ENCODE measurements at regions not wholly inside any gene's neighbourhood (a gene's known extent, or its start where the extent isn't known, plus 50 kb on each side); places are given as distances from the start of the nearest gene placed in this dataset.

DNA sequence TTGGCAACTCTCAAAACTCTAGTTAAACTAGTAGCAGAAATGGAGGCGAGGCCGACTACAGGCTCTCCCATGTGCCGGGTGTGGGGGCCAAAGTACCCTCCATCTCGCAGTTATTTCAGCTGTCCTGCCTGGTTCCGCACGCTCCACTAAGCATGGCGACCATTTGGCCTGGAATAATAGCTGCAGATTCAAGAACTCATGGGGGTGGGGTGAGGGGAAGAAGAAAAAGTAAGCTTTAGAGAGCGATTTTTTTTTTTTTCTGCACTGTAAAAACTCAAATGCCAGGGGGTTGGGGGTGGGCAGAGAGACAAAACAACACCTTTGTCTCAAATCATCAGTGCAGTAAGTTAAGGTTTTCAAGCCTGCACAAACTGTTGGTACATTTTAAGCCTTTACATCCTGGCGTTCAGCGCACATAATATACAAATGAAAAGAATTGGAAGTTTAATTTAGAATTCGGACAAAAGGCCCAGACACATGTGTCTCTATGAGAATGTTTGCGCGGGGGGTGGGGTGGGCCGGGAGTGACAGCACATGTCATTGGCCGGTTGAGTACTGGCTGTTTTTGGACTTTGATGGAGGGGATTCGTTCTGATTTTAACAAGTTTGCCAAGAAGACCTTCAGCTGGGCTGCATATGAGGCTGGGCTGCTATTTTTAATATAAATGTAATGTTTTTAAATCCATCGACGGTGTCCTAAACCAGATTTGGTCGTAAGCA lies 694.7 kb upstream of the SALL1 start:
- Histone ChIP-seq H4K91ac (ENCODE audit: insufficient read depth, low read depth, low read length) (no peak overlapping the region), H3K27me3 (ENCODE audit: control insufficient read depth, insufficient read depth, low read length) (no peaks in the 10 kb centered on the region), H2AK9ac (replicated peaks; ENCODE audit: low read depth, low read length, poor library complexity) (peak overlapping the region; percentile 51), H2BK5ac (ENCODE audit: low read depth, low read length, poor library complexity, severe bottlenecking) (no peak overlapping the region), H4K8ac (ENCODE audit: low read depth in 2 of 2, low read length in 2 of 2) (no peak overlapping the region; a peak in 1 of 4 replicates), H3K79me1 (ENCODE audit: low read depth in 1 of 2, low read length in 2 of 2) (no peaks in the 10 kb centered on the region), H4K20me1 (ENCODE audit: insufficient read depth, low read length) (no peaks in the 10 kb centered on the region), H3K14ac (replicated peaks; ENCODE audit: low read depth, low read length) (no peak overlapping the region), H2BK20ac (ENCODE audit: low read depth, low read length) (no peak overlapping the region), H3K36me3 (ENCODE audit: control insufficient read depth, insufficient read depth, low read length) (no peaks in the 10 kb centered on the region), H3K4ac (ENCODE audit: low read depth, low read length) (no peak overlapping the region), H2AFZ (replicated peaks; ENCODE audit: low read length, poor library complexity) (no peak overlapping the region), H2AK5ac (ENCODE audit: low read depth, low read length) (no peak overlapping the region), H3K27ac (ENCODE audit: insufficient read depth, low read length) (no peak overlapping the region), H3K4me3 (ENCODE audit: insufficient read depth, low read depth, low read length) (no peak overlapping the region), H3K9me3 (ENCODE audit: control insufficient read depth, insufficient read depth, low read length) (no peaks in the 10 kb centered on the region), H3K9me1 (ENCODE audit: insufficient read depth, low read length) (peaks cover under 1% of the 10 kb centered on the region; the same call in 1 of the 2 replicates), H4K5ac (ENCODE audit: low read depth, low read length) (no peak overlapping the region), H3K23ac (ENCODE audit: low read depth, low read length) (no peak overlapping the region), H3K9ac (ENCODE audit: low read depth, low read length) (no peak overlapping the region), H3K4me2 (ENCODE audit: low read depth, low read length) (no peak overlapping the region), H3K56ac (ENCODE audit: extremely low read depth, insufficient read depth, low read length) (no peak overlapping the region), H2BK15ac (ENCODE audit: low read depth, low read length) (no peak overlapping the region), H3K4me1 (ENCODE audit: control insufficient read depth, insufficient read depth, low read length) (no peaks in the 10 kb centered on the region), H3K18ac (ENCODE audit: low read depth, low read length) (no peak overlapping the region), H2BK120ac (ENCODE audit: low read depth, low read length) (no peak overlapping the region)
- dilution Hi-C loops (cut with HindIII; ENCODE audit: low sequenced_read_pairs, unreplicated experiment) = no loop called here
- no CpG with 5 or more reads among the region's 19 CpGs for WGBS, 2 experiments (ENCODE audit: extremely low coverage in 2 of 2, insufficient read length in 1 of 2)
- ATAC-seq (ENCODE audit: low read depth) = no peak
- CTCF ChIA-PET = interaction anchor here (0.6 to 0.8 kb wide), 2 partner anchors 88 to 235 kb away, joined by 3 to 4 read pairs; no protein-coding TSS in a partner anchor
- BruUV-seq (replicated peaks) = no TSS peak
- no peak for DNase-seq
- POLR2A ChIA-PET (ENCODE audit: unreplicated experiment) = no interaction called here
- intact Hi-C loops (cut with micrococcal nuclease) = no loop called here
- in situ Hi-C loops (cut with MboI; ENCODE audit: low sequenced_read_pairs) = no loop called here
- no peak for TF ChIP-seq MXI1 (IDR thresholded peaks at IDR 0.05; ENCODE audit: borderline replicate concordance, low read depth, low read length)
- TF ChIP-seq, protein P1, sequence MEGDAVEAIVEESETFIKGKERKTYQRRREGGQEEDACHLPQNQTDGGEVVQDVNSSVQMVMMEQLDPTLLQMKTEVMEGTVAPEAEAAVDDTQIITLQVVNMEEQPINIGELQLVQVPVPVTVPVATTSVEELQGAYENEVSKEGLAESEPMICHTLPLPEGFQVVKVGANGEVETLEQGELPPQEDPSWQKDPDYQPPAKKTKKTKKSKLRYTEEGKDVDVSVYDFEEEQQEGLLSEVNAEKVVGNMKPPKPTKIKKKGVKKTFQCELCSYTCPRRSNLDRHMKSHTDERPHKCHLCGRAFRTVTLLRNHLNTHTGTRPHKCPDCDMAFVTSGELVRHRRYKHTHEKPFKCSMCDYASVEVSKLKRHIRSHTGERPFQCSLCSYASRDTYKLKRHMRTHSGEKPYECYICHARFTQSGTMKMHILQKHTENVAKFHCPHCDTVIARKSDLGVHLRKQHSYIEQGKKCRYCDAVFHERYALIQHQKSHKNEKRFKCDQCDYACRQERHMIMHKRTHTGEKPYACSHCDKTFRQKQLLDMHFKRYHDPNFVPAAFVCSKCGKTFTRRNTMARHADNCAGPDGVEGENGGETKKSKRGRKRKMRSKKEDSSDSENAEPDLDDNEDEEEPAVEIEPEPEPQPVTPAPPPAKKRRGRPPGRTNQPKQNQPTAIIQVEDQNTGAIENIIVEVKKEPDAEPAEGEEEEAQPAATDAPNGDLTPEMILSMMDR (conservative IDR thresholded peaks at IDR 0.05; ENCODE audit: low read depth, low read length) = no peak
- TF ChIP-seq RFX5 (IDR thresholded peaks at IDR 0.05; ENCODE audit: low read depth, low read length) = no peak
- TF ChIP-seq SMC3 (IDR thresholded peaks at IDR 0.05; ENCODE audit: low read depth, low read length) = no peak
- TF ChIP-seq NFE2L2 (IDR thresholded peaks at IDR 0.05; ENCODE audit: low read depth, low read length) = no peak
- no peak for TF ChIP-seq POLR2A (IDR thresholded peaks at IDR 0.05; ENCODE audit: low read depth, low read length)
- no peak for TF ChIP-seq MAFK (IDR thresholded peaks at IDR 0.05; ENCODE audit: low read depth, low read length)
- no peak for TF ChIP-seq CHD1 (IDR thresholded peaks at IDR 0.05; ENCODE audit: low read depth, low read length)
- no peak for TF ChIP-seq ELK1 (IDR thresholded peaks at IDR 0.05; ENCODE audit: borderline replicate concordance, low read depth, low read length)
- no peak for TF ChIP-seq BHLHE40 (IDR thresholded peaks at IDR 0.05; ENCODE audit: low read depth, low read length)
- no peak for TF ChIP-seq MAZ (IDR thresholded peaks at IDR 0.05; ENCODE audit: borderline replicate concordance, low read depth, low read length)
- no peak for TF ChIP-seq FOS (IDR thresholded peaks at IDR 0.05; ENCODE audit: low read depth, low read length)
- TF ChIP-seq RCOR1 (IDR thresholded peaks at IDR 0.05; ENCODE audit: insufficient replicate concordance, low read length) = no peak
- TF ChIP-seq, protein P2, sequence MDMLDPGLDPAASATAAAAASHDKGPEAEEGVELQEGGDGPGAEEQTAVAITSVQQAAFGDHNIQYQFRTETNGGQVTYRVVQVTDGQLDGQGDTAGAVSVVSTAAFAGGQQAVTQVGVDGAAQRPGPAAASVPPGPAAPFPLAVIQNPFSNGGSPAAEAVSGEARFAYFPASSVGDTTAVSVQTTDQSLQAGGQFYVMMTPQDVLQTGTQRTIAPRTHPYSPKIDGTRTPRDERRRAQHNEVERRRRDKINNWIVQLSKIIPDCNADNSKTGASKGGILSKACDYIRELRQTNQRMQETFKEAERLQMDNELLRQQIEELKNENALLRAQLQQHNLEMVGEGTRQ (IDR thresholded peaks at IDR 0.05; ENCODE audit: low read depth, low read length) = no peak

All from IMR-90 (cell line).